ENCODE measurements at regions not wholly inside any gene's neighbourhood (a gene's known extent, or its start where the extent isn't known, plus 50 kb on each side); places are given as distances from the start of the nearest gene placed in this dataset.
"Not testable (repeated sequence)": the region's sequence is repeated elsewhere in the genome, so short reads cannot be mapped to it uniquely, and the experiment has no call there.

DNA sequence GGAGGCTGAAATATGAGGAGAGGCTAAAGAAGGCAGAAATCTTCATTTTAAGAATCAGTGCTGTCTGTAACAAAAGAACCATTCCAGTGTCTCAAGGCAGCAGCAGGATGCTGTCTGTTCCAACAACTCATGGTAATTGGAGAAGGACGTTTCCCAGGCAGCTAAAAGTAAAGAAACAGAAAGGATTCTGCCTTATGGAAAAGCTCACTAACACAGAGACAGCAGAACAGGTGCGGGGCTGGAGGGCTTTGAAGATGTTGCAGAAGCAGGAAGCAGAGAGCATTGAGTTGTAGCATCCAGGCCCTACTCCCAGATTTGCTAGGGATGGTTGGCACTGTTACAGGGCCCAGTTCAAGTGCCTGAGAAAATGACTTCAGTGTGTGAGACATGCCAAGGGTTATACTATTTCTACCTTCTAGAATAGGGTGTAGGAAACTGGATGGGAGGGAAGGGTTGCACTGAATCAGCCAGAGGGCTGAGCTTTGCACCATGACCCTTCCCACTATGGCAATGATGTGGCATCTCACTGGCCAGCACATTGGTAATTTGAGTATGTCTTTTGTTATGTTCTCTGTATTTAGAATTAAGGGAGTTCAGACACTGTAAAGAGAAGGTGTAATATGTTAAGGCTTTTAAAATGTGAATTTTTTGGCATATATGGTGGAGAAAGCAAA lies 160.0 kb upstream of the FBXO33 start:
- DNase-seq (ENCODE audit: low spot score): no peak
- no peak overlapping the region for H3K27ac ChIP-seq (ENCODE audit: low read depth in 1 of 2, low read length in 2 of 2)
- H3K36me3 ChIP-seq (ENCODE audit: control insufficient read depth in 4 of 4, insufficient read depth in 3 of 4, low read depth in 1 of 4, low read length in 3 of 4): no peaks in the 10 kb centered on the region
- H3K27me3 ChIP-seq (ENCODE audit: control insufficient read depth in 4 of 4, insufficient read depth in 4 of 4, low read length in 3 of 4): no peaks in the 10 kb centered on the region
- no peak for TF ChIP-seq NR2F2 (IDR thresholded peaks at IDR 0.05)
- no peak for TF ChIP-seq HNF4A (conservative IDR thresholded peaks at IDR 0.05)
- no peak for TF ChIP-seq GABPA (IDR thresholded peaks at IDR 0.05 in 1 of 2, conservative IDR thresholded peaks at IDR 0.05 in 1 of 2)
- TF ChIP-seq RAD21 (IDR thresholded peaks at IDR 0.05): no peak
- 72% methylated on average over 2 of the region's 2 CpGs for WGBS
- H3K4me1 ChIP-seq (ENCODE audit: control insufficient read depth in 4 of 4, insufficient read depth in 4 of 4, low read length in 3 of 4): no peaks in the 10 kb centered on the region
- H3K9ac ChIP-seq (ENCODE audit: low read depth in 1 of 2, low read length in 2 of 2): no peak overlapping the region
- no peaks in the 10 kb centered on the region for H3K9me3 ChIP-seq (ENCODE audit: control insufficient read depth in 4 of 4, low read length in 3 of 4)
- no peak overlapping the region for H3K4me3 ChIP-seq (ENCODE audit: low read depth in 1 of 3, low read length in 3 of 3)

GRCh38 chr14:39589882-39590281 lies 157.6 kb upstream of the FBXO33 start:
- not testable (repeated sequence) for H3K4me1 ChIP-seq (ENCODE audit: control insufficient read depth in 4 of 4, insufficient read depth in 4 of 4, low read length in 3 of 4); DNase-seq (ENCODE audit: low spot score); H3K36me3 ChIP-seq (ENCODE audit: control insufficient read depth in 4 of 4, insufficient read depth in 3 of 4, low read depth in 1 of 4, low read length in 3 of 4); H3K27me3 ChIP-seq (ENCODE audit: control insufficient read depth in 4 of 4, insufficient read depth in 4 of 4, low read length in 3 of 4); H3K4me3 ChIP-seq (ENCODE audit: low read depth in 1 of 3, low read length in 3 of 3); H3K9me3 ChIP-seq (ENCODE audit: control insufficient read depth in 4 of 4, low read length in 3 of 4); H3K9ac ChIP-seq (ENCODE audit: low read depth in 1 of 2, low read length in 2 of 2); H3K27ac ChIP-seq (ENCODE audit: low read depth in 1 of 2, low read length in 2 of 2)
- 96% methylated on average over 21 of the region's 21 CpGs for whole genome bisulfite sequencing

DNA sequence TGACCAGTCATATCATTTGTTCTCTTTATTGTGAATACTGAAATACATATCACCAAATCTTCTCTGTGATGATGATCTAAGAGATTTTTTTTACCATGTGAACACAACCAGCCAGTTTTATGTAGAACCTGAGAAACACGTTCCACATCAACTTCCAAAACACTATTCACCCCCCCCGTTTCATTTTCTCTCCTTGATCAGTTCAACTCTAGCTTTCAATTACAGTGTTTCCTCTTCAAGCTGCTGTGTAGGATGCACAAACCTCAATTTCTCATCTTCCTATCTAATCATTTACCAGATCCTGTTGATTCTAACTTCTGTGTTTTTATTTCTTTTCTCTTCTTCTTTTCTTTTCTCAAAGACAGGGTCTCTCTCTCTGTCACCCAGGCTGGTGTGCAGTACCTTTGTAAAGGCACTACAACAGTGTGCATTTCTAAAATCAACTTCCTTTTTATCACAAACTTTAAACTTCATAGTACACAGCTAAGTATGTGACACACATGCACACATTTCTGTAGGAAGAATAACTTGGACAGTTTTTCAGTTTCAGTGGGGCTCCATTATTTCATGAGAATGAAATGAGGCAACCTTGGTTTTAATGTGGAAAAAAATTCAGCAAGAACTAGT lies 149.9 kb upstream of the FBXO33 start:
- no peak for DNase-seq (ENCODE audit: low spot score)
- H3K36me3 ChIP-seq (ENCODE audit: control insufficient read depth in 4 of 4, insufficient read depth in 3 of 4, low read depth in 1 of 4, low read length in 3 of 4): no peaks in the 10 kb centered on the region
- TF ChIP-seq SP1 (IDR thresholded peaks at IDR 0.05) (no peak), NR2F2 (IDR thresholded peaks at IDR 0.05) (no peak), HNF4G (IDR thresholded peaks at IDR 0.05) (no peak), FOXA1 (IDR thresholded peaks at IDR 0.05) (no peak), MAX (IDR thresholded peaks at IDR 0.05) (no peak), RAD21 (IDR thresholded peaks at IDR 0.05) (no peak), EGR1 (IDR thresholded peaks at IDR 0.05; ENCODE audit: low read depth in 2 of 2) (no peak), GABPA (IDR thresholded peaks at IDR 0.05 in 1 of 2, conservative IDR thresholded peaks at IDR 0.05 in 1 of 2) (no peak), JUND (IDR thresholded peaks at IDR 0.05) (no peak), RXRA (IDR thresholded peaks at IDR 0.05) (no peak)
- TF ChIP-seq, protein P1, sequence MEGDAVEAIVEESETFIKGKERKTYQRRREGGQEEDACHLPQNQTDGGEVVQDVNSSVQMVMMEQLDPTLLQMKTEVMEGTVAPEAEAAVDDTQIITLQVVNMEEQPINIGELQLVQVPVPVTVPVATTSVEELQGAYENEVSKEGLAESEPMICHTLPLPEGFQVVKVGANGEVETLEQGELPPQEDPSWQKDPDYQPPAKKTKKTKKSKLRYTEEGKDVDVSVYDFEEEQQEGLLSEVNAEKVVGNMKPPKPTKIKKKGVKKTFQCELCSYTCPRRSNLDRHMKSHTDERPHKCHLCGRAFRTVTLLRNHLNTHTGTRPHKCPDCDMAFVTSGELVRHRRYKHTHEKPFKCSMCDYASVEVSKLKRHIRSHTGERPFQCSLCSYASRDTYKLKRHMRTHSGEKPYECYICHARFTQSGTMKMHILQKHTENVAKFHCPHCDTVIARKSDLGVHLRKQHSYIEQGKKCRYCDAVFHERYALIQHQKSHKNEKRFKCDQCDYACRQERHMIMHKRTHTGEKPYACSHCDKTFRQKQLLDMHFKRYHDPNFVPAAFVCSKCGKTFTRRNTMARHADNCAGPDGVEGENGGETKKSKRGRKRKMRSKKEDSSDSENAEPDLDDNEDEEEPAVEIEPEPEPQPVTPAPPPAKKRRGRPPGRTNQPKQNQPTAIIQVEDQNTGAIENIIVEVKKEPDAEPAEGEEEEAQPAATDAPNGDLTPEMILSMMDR (IDR thresholded peaks at IDR 0.05; ENCODE audit: low read depth, low read length, missing input control): no peak
- TF ChIP-seq, protein P2, sequence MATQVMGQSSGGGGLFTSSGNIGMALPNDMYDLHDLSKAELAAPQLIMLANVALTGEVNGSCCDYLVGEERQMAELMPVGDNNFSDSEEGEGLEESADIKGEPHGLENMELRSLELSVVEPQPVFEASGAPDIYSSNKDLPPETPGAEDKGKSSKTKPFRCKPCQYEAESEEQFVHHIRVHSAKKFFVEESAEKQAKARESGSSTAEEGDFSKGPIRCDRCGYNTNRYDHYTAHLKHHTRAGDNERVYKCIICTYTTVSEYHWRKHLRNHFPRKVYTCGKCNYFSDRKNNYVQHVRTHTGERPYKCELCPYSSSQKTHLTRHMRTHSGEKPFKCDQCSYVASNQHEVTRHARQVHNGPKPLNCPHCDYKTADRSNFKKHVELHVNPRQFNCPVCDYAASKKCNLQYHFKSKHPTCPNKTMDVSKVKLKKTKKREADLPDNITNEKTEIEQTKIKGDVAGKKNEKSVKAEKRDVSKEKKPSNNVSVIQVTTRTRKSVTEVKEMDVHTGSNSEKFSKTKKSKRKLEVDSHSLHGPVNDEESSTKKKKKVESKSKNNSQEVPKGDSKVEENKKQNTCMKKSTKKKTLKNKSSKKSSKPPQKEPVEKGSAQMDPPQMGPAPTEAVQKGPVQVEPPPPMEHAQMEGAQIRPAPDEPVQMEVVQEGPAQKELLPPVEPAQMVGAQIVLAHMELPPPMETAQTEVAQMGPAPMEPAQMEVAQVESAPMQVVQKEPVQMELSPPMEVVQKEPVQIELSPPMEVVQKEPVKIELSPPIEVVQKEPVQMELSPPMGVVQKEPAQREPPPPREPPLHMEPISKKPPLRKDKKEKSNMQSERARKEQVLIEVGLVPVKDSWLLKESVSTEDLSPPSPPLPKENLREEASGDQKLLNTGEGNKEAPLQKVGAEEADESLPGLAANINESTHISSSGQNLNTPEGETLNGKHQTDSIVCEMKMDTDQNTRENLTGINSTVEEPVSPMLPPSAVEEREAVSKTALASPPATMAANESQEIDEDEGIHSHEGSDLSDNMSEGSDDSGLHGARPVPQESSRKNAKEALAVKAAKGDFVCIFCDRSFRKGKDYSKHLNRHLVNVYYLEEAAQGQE (IDR thresholded peaks at IDR 0.05): no peak
- TF ChIP-seq, protein P3, sequence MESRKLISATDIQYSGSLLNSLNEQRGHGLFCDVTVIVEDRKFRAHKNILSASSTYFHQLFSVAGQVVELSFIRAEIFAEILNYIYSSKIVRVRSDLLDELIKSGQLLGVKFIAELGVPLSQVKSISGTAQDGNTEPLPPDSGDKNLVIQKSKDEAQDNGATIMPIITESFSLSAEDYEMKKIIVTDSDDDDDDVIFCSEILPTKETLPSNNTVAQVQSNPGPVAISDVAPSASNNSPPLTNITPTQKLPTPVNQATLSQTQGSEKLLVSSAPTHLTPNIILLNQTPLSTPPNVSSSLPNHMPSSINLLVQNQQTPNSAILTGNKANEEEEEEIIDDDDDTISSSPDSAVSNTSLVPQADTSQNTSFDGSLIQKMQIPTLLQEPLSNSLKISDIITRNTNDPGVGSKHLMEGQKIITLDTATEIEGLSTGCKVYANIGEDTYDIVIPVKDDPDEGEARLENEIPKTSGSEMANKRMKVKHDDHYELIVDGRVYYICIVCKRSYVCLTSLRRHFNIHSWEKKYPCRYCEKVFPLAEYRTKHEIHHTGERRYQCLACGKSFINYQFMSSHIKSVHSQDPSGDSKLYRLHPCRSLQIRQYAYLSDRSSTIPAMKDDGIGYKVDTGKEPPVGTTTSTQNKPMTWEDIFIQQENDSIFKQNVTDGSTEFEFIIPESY (IDR thresholded peaks at IDR 0.05): no peak
- H3K27me3 ChIP-seq (ENCODE audit: control insufficient read depth in 4 of 4, insufficient read depth in 4 of 4, low read length in 3 of 4): no peaks in the 10 kb centered on the region
- WGBS: 23% methylated on average over 2 of the region's 2 CpGs
- no peaks in the 10 kb centered on the region for H3K4me1 ChIP-seq (ENCODE audit: control insufficient read depth in 4 of 4, insufficient read depth in 4 of 4, low read length in 3 of 4)
- no peak overlapping the region for H3K27ac ChIP-seq (ENCODE audit: low read depth in 1 of 2, low read length in 2 of 2)
- no peaks in the 10 kb centered on the region for H3K9me3 ChIP-seq (ENCODE audit: control insufficient read depth in 4 of 4, low read length in 3 of 4)
- H3K4me3 ChIP-seq (ENCODE audit: low read depth in 1 of 3, low read length in 3 of 3): no peak overlapping the region
- no peak overlapping the region for H3K9ac ChIP-seq (ENCODE audit: low read depth in 1 of 2, low read length in 2 of 2)
